Nephron (organoid): ENCODE measurements at regions not wholly inside any gene's neighbourhood (a gene's known extent, or its start where the extent isn't known, plus 50 kb on each side); places are given as distances from the start of the nearest gene placed in this dataset.
A peak's percentile ranks its signal among the peaks of the same experiment; 100 is the strongest.

Source experiments
- H3K27ac Mint-ChIP-seq, 3 experiments: 2 replicates each; pipeline ENCODE4 v1.8.0; 2020; ENCODE audit warnings: mixed read lengths in 3 of 3, mild to moderate bottlenecking in 2 of 3, moderate library complexity in 1 of 3
- H3K27me3 Mint-ChIP-seq: 2 replicates; pipeline ENCODE4 v1.8.0; 2021; ENCODE audit warnings: low read depth, mild to moderate bottlenecking, moderate library complexity, mixed read lengths
- H3K36me3 Mint-ChIP-seq: 2 replicates; pipeline ENCODE4 v1.8.0; 2020; ENCODE audit warnings: low read depth, mixed read lengths
- H3K4me1 Mint-ChIP-seq: 2 replicates; pipeline ENCODE4 v1.8.0; 2020; ENCODE audit warnings: mixed read lengths
- H3K4me3 Mint-ChIP-seq, 3 experiments: 2 replicates each; pipeline ENCODE4 v1.8.0; 2020; ENCODE audit warnings: mild to moderate bottlenecking in 3 of 3, mixed read lengths in 3 of 3, moderate library complexity in 2 of 3
- H3K9me3 Mint-ChIP-seq: 2 replicates; pipeline ENCODE4 v1.8.0; 2020; ENCODE audit warnings: mixed read lengths
- CTCF ChIP-seq, 3 experiments: fragments of 200-600 bp; sonication (generic); IDR thresholded peaks; one replicate each; pipeline ENCODE4 v1.5.0; 2021; ENCODE audit warnings: antibody characterized with exemption in 3 of 3; ENCODE audit not compliant: unreplicated experiment in 3 of 3

GRCh38 chr4:161143375-161143774, 1020.4 kb downstream of the FSTL5 start:
- Mint-ChIP-seq H3K4me1 (no peaks in the 10 kb centered on the region), H3K9me3 (peaks cover 31% of the 10 kb centered on the region), H3K4me3 (no peak overlapping the region), H3K27me3 (no peaks in the 10 kb centered on the region), H3K27ac (no peak overlapping the region), H3K36me3 (no peaks in the 10 kb centered on the region)
- TF ChIP-seq CTCF (IDR thresholded peaks at IDR 0.05; ENCODE audit: unreplicated experiment in 3 of 3), result no peak

GRCh38 chr4:161134795-161135194, 1029.0 kb downstream of the FSTL5 start:
- Mint-ChIP-seq H3K4me1 (peaks cover 7% of the 10 kb centered on the region), H3K9me3 (peaks cover 26% of the 10 kb centered on the region), H3K36me3 (no peaks in the 10 kb centered on the region), H3K4me3 (no peak overlapping the region), H3K27me3 (no peaks in the 10 kb centered on the region), H3K27ac (peak overlapping the region in 1 of 3 experiments; percentile 12)
- TF ChIP-seq CTCF (IDR thresholded peaks at IDR 0.05; ENCODE audit: unreplicated experiment in 3 of 3), result no peak

- H3K36me3 Mint-ChIP-seq, result no peaks in the 10 kb centered on the region
- no peak for TF ChIP-seq CTCF (IDR thresholded peaks at IDR 0.05; ENCODE audit: unreplicated experiment in 3 of 3)
- no peak overlapping the region for H3K4me3 Mint-ChIP-seq
- peak overlapping the region; percentile 53 to 71 (median 61) for H3K27ac Mint-ChIP-seq
- H3K27me3 Mint-ChIP-seq, result no peaks in the 10 kb centered on the region
- peaks cover 7% of the 10 kb centered on the region for H3K4me1 Mint-ChIP-seq
- peaks cover 21% of the 10 kb centered on the region for H3K9me3 Mint-ChIP-seq
Measured at GRCh38 chr4:161133586-161134276, 1030.1 kb downstream of the FSTL5 start.

- no peak for TF ChIP-seq CTCF (IDR thresholded peaks at IDR 0.05; ENCODE audit: unreplicated experiment in 3 of 3)
- H3K9me3 Mint-ChIP-seq, result peaks cover 15% of the 10 kb centered on the region
- no peaks in the 10 kb centered on the region for H3K27me3 Mint-ChIP-seq
- no peaks in the 10 kb centered on the region for H3K36me3 Mint-ChIP-seq
- peak overlapping the region in 1 of 3 experiments; percentile 53 for H3K27ac Mint-ChIP-seq
- peaks cover 7% of the 10 kb centered on the region for H3K4me1 Mint-ChIP-seq
- no peak overlapping the region for H3K4me3 Mint-ChIP-seq
Measured at GRCh38 chr4:161132715-161133425, 1030.9 kb downstream of the FSTL5 start.

GRCh38 chr4:161121451-161121850, 1042.3 kb downstream of the FSTL5 start:
- no peaks in the 10 kb centered on the region for H3K36me3 Mint-ChIP-seq
- H3K9me3 Mint-ChIP-seq, result peaks cover 14% of the 10 kb centered on the region
- no peaks in the 10 kb centered on the region for H3K4me1 Mint-ChIP-seq
- H3K27me3 Mint-ChIP-seq, result no peaks in the 10 kb centered on the region
- TF ChIP-seq CTCF (IDR thresholded peaks at IDR 0.05; ENCODE audit: unreplicated experiment in 3 of 3), result no peak
- no peak overlapping the region for H3K27ac Mint-ChIP-seq
- no peak overlapping the region for H3K4me3 Mint-ChIP-seq
